Hepatocyte (in vitro differentiated cells): ENCODE measurements at regions not wholly inside any gene's neighbourhood (a gene's known extent, or its start where the extent isn't known, plus 50 kb on each side); places are given as distances from the start of the nearest gene placed in this dataset.

Experiments used
- DNase-seq: peaks from one replicate; pipeline ENCODE4 v3.0.0-alpha.2; 2016; ENCODE audit warnings: low spot score
- H2AFZ ChIP-seq: fragments of 200-600 bp; sonication (generic); 2 replicates; pipeline ENCODE4 v1.6.0; 2016; ENCODE audit warnings: antibody characterized with exemption, mild to moderate bottlenecking
- H3K27ac ChIP-seq: fragments of 200-600 bp; sonication (generic); 2 replicates; pipeline ENCODE4 v1.5.1; 2016; ENCODE audit warnings: mild to moderate bottlenecking
- H3K27me3 ChIP-seq: fragments of 200-600 bp; sonication (generic); 2 replicates; pipeline ENCODE4 v1.6.1; 2016
- H3K36me3 ChIP-seq: fragments of 200-600 bp; sonication (generic); replicated peaks from 2 replicates; pipeline ENCODE4 v1.5.1; 2016; ENCODE audit warnings: low read depth; ENCODE audit not compliant: insufficient read depth
- H3K4me1 ChIP-seq: fragments of 200-600 bp; sonication (generic); 2 replicates; pipeline ENCODE4 v1.5.1; 2016; ENCODE audit warnings: mild to moderate bottlenecking, moderate library complexity; ENCODE audit not compliant: insufficient read depth
- H3K4me2 ChIP-seq: fragments of 200-600 bp; sonication (generic); 2 replicates; pipeline ENCODE4 v1.6.0; 2016
- H3K4me3 ChIP-seq: fragments of 200-600 bp; sonication (generic); 2 replicates; pipeline ENCODE4 v1.5.1; 2016; ENCODE audit warnings: mild to moderate bottlenecking
- H3K79me2 ChIP-seq: fragments of 200-600 bp; sonication (generic); 2 replicates; pipeline ENCODE4 v1.6.0; 2017; ENCODE audit warnings: mild to moderate bottlenecking
- H3K9me2 ChIP-seq: fragments of 200-600 bp; sonication (generic); replicated peaks from 2 replicates; pipeline ENCODE4 v1.6.0; 2017; ENCODE audit warnings: mild to moderate bottlenecking; ENCODE audit not compliant: insufficient read depth
- H3K9me3 ChIP-seq: fragments of 200-600 bp; sonication (generic); 2 replicates; pipeline ENCODE4 v1.5.1; 2016; ENCODE audit warnings: low read depth, mild to moderate bottlenecking
- H4K20me1 ChIP-seq: fragments of 200-600 bp; sonication (generic); 2 replicates; pipeline ENCODE4 v1.6.0; 2016; ENCODE audit warnings: mild to moderate bottlenecking; ENCODE audit not compliant: insufficient read depth, poor library complexity, severe bottlenecking
- CTCF ChIP-seq: fragments of 200-600 bp; sonication (generic); IDR thresholded peaks from 2 replicates; pipeline ENCODE4 v1.5.1; 2016; ENCODE audit warnings: antibody characterized with exemption, mild to moderate bottlenecking; ENCODE audit not compliant: poor library complexity
- EZH2 ChIP-seq: fragments of 200-600 bp; sonication (generic); IDR thresholded peaks from 2 replicates; pipeline ENCODE4 v1.6.1; 2016; ENCODE audit warnings: antibody characterized with exemption, mild to moderate bottlenecking, borderline replicate concordance
- EZH2phosphoT487 ChIP-seq: fragments of 200-600 bp; sonication (generic); IDR thresholded peaks from one replicate; pipeline ENCODE4 v1.6.1; 2018; ENCODE audit warnings: antibody characterized with exemption, mild to moderate bottlenecking, low read depth, moderate library complexity; ENCODE audit not compliant: unreplicated experiment, severe bottlenecking
- WGBS: methylation state at CpG from one replicate; pipeline ENCODE4 v1.1.6; 2016; ENCODE audit warnings: low lambda C conversion rate; ENCODE audit errors: missing lambda C conversion rate; 5-methylcytosine and 5-hydroxymethylcytosine counted together

- no peaks in the 10 kb centered on the region for H3K79me2 ChIP-seq
- no peaks in the 10 kb centered on the region for H3K27me3 ChIP-seq
- no peak overlapping the region for H3K27ac ChIP-seq
- DNase-seq = no peak
- no peaks in the 10 kb centered on the region for H3K36me3 ChIP-seq
- no peaks in the 10 kb centered on the region for H3K9me3 ChIP-seq
- no peaks in the 10 kb centered on the region for H3K4me1 ChIP-seq
- 44% methylated on average over 15 of the region's 15 CpGs for whole genome bisulfite sequencing
- no peak overlapping the region for H2AFZ ChIP-seq
- TF ChIP-seq EZH2phosphoT487 (no peak), CTCF (no peak), EZH2 (no peak)
- H4K20me1 ChIP-seq = no peaks in the 10 kb centered on the region
- H3K9me2 ChIP-seq = no peaks in the 10 kb centered on the region
- H3K4me3 ChIP-seq = no peak overlapping the region
- no peak overlapping the region for H3K4me2 ChIP-seq
Observed at GRCh38 chr11:76257074-76257719, 50.9 kb upstream of the WNT11 start.

- DNase-seq = no peak
- H3K4me2 ChIP-seq = no peak overlapping the region
- 92% methylated on average over 12 of the region's 14 CpGs for WGBS
Observed at GRCh38 chr11:76256448-76256847, 50.1 kb upstream of the WNT11 start.

More at GRCh38 chr11:76256448-76256847, 50.1 kb upstream of the WNT11 start:
- no peaks in the 10 kb centered on the region for H3K27me3 ChIP-seq
- no peaks in the 10 kb centered on the region for H3K36me3 ChIP-seq
- no peaks in the 10 kb centered on the region for H4K20me1 ChIP-seq
- H3K27ac ChIP-seq = no peak overlapping the region
- H3K9me3 ChIP-seq = no peaks in the 10 kb centered on the region
- TF ChIP-seq EZH2phosphoT487 (no peak), CTCF (no peak), EZH2 (no peak)
- H3K79me2 ChIP-seq = no peaks in the 10 kb centered on the region
- no peak overlapping the region for H2AFZ ChIP-seq
- no peaks in the 10 kb centered on the region for H3K4me1 ChIP-seq
- H3K4me3 ChIP-seq = no peak overlapping the region
- H3K9me2 ChIP-seq = no peaks in the 10 kb centered on the region
